ENCODE measurements at regions not wholly inside any gene's neighbourhood (a gene's known extent, or its start where the extent isn't known, plus 50 kb on each side); places are given as distances from the start of the nearest gene placed in this dataset.

DNA sequence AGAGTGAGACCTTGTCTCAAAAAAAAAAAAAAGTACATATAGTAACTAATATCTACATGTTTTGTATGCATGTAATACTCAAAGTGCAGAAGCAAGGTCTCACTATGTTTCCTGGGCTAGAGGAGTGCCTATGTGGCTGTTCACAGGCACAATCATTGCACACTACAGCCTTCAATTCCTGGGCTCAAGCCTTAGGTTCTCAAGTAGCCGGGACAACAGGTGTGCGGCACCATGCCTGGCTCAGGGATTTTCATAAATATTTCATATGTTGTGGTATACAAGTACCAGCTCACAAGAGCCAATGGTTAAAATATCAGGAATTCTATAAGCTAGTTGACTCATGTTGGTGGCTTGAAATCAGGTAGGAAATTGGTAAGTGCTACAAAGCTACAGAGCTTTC, 94.8 kb downstream of the LARP7 start:
- peaks cover 35 to 36% of the 10 kb centered on the region in 2 experiments for H3K4me1 Mint-ChIP-seq
- Histone ChIP-seq H3K4ac (ENCODE audit: low read depth, low read length) (no peak overlapping the region), H3K18ac (ENCODE audit: insufficient read length, low read depth, low read length) (no peak overlapping the region), H3K56ac (ENCODE audit: insufficient read length, low read depth, low read length) (no peak overlapping the region), H2BK12ac (ENCODE audit: insufficient read length, low read depth, low read length) (no peak overlapping the region), H3K27me3 (ENCODE audit: insufficient read depth, low read length) (no peaks in the 10 kb centered on the region), H3K9me3 (ENCODE audit: control insufficient read depth, low read depth, low read length) (no peaks in the 10 kb centered on the region), H2BK15ac (ENCODE audit: low read depth, low read length) (no peak overlapping the region), H3K23me2 (ENCODE audit: insufficient read length, low read depth, low read length, poor library complexity, severe bottlenecking) (no peaks in the 10 kb centered on the region), H3K79me2 (ENCODE audit: insufficient read depth, low read length) (no peaks in the 10 kb centered on the region), H2AFZ (ENCODE audit: low read length) (no peak overlapping the region), H2BK20ac (ENCODE audit: low read depth, low read length, poor library complexity, severe bottlenecking) (no peak overlapping the region), H3K4me1 (ENCODE audit: insufficient read depth, low read length) (peaks cover 2% of the 10 kb centered on the region; the same call in 1 of the 2 replicates), H4K5ac (ENCODE audit: insufficient read length, low read depth, low read length) (no peak overlapping the region), H3T11ph (ENCODE audit: low read length) (no peak overlapping the region), H2AK5ac (ENCODE audit: insufficient read length, low read length) (no peak overlapping the region), H2BK5ac (ENCODE audit: insufficient read length, low read length) (no peak overlapping the region), H3K27ac (ENCODE audit: insufficient read length, low read depth, low read length) (no peak overlapping the region), H3K14ac (ENCODE audit: insufficient read depth, low read length) (no peak overlapping the region), H4K20me1 (ENCODE audit: control insufficient read depth, insufficient read depth, insufficient read length) (no peaks in the 10 kb centered on the region), H4K8ac (replicated peaks; ENCODE audit: insufficient read length, low read depth, low read length) (no peak overlapping the region), H2BK120ac (ENCODE audit: low read depth, low read length, poor library complexity, severe bottlenecking) (no peak overlapping the region), H4K91ac (ENCODE audit: insufficient read length, low read depth, low read length) (no peak overlapping the region), H3K79me1 (ENCODE audit: insufficient read depth, low read depth, low read length, poor library complexity, severe bottlenecking) (no peaks in the 10 kb centered on the region), H3K23ac (ENCODE audit: insufficient read length, low read depth, low read length) (no peak overlapping the region), H3K9ac (ENCODE audit: extremely low read depth, insufficient read length, low read length) (no peak overlapping the region), H3K4me2 (ENCODE audit: insufficient read depth, insufficient read length, low read length) (no peak overlapping the region)
- DNase-seq, result no peak
- H3K36me3 Mint-ChIP-seq (ENCODE audit: insufficient read depth in 1 of 3, low read depth in 3 of 3), result peaks cover 0 to 8% (median 5%) of the 10 kb centered on the region in 3 experiments; a peak in 4 of 7 replicates
- H3K27me3 Mint-ChIP-seq (ENCODE audit: low read depth), result no peaks in the 10 kb centered on the region
- no CpG with 5 or more reads among the region's 2 CpGs for WGBS (ENCODE audit: extremely low coverage, insufficient read length, low lambda C conversion rate)
- TF ChIP-seq, protein P1, sequence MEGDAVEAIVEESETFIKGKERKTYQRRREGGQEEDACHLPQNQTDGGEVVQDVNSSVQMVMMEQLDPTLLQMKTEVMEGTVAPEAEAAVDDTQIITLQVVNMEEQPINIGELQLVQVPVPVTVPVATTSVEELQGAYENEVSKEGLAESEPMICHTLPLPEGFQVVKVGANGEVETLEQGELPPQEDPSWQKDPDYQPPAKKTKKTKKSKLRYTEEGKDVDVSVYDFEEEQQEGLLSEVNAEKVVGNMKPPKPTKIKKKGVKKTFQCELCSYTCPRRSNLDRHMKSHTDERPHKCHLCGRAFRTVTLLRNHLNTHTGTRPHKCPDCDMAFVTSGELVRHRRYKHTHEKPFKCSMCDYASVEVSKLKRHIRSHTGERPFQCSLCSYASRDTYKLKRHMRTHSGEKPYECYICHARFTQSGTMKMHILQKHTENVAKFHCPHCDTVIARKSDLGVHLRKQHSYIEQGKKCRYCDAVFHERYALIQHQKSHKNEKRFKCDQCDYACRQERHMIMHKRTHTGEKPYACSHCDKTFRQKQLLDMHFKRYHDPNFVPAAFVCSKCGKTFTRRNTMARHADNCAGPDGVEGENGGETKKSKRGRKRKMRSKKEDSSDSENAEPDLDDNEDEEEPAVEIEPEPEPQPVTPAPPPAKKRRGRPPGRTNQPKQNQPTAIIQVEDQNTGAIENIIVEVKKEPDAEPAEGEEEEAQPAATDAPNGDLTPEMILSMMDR (conservative IDR thresholded peaks at IDR 0.05), result no peak
- H3K27ac Mint-ChIP-seq, result peak overlapping the region in 2 of 3 experiments; percentile 70 to 91; a peak in 5 of 7 replicates
- H3K4me3 Mint-ChIP-seq, result no peak overlapping the region
- H3K9me3 Mint-ChIP-seq, result no peaks in the 10 kb centered on the region

Measured in H9 (cell line).